HG03097 (cell line): ENCODE measurements at regions not wholly inside any gene's neighbourhood (a gene's known extent, or its start where the extent isn't known, plus 50 kb on each side); places are given as distances from the start of the nearest gene placed in this dataset.
A peak's percentile ranks its signal among the peaks of the same experiment; 100 is the strongest.

Source experiments
- ATAC-seq: cut with Tn5 transposase; IDR thresholded peaks from one replicate; pipeline ENCODE4 v1.9.1; 2021; ENCODE audit not compliant: unreplicated experiment, low FRiP score

- no peak for ATAC-seq
Measured at GRCh38 chr6:14250573-14250972, 133.0 kb downstream of the CD83 start.

GRCh38 chr6:14252271-14252850 lies 134.8 kb downstream of the CD83 start:
- ATAC-seq: no peak

GRCh38 chr6:14254505-14254904 lies 136.9 kb downstream of the CD83 start:
- ATAC-seq: peak; percentile 94

DNA sequence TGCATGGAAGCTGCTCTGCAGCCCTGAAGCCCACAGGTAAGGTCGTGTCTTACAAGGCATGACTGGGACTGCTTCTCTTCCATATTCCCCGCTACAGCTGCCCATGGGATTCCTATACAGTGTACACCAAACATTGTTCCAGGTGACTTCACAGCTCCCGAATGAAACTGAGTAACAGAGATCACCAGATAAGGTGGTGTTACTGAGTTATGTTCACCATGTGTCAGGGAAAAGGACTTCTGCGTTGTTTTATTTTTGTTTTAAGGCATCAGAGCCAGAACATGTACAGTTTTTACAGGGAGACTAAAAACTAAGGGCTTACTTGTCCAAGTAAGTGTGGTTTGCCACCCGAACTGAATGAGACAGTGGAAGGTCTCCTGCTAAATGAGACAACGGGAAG lies 138.3 kb downstream of the CD83 start:
- ATAC-seq: no peak

DNA sequence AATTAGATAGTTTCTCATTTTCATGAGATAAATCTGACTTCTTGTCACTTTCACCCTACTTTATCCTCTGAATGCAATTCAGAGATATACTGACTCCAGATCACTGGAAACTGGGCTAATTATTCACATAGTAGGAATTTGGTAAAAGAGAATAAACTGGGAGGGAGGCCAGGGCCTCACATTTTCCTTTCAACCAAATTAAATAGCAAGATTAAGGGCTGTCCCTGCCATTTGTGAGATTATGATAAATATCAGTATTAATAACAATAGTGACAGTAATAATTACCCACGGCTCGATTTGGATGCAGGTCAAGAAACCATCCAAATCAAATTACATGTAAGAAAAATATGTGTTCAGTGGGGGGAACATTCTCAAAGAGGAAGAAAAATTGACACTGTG lies 140.5 kb downstream of the CD83 start:
- ATAC-seq: no peak

DNA sequence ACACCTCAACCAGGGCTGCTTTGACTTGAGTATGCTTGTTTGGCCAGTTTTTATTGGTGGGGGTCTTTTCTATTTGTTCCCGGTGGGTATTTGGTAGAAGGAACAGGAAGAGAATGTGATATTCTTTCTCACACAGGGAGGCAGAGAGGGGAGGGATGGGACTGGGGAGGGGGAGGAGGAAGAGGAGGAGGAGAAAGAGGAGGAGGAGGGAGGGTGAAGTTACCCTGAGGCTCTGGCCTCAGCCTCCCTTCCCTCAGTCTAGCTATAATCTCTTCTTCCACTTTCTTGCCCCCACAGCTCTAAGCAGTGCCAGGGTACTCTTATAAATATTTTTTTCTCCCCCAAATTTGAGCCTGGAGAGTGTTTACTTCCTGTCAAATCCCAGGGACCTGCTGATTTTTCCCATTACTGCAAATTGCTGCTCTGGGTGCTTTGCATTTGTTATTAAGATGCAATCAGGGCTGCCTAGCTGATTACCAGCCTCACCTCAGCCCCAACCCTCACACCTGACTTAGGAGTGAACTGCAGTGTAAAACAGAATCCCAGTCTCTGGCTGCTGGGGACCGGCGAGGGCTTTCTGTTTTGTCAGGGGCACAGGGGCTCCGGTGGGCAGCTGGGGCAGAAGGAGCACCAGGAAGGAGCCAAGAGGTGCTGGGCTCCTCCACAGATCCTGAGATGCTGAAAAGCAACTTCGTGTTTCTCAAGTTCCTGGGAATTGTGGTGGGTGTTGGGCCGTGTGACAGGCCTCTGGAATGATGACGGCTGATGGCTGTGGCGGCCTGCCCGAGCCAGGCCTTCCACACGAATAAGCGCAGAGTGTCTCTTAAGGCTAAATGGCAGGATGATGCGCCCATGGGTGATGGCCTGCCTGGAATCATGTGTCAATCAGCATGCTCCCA lies 141.4 kb downstream of the CD83 start:
- no peak for ATAC-seq

DNA sequence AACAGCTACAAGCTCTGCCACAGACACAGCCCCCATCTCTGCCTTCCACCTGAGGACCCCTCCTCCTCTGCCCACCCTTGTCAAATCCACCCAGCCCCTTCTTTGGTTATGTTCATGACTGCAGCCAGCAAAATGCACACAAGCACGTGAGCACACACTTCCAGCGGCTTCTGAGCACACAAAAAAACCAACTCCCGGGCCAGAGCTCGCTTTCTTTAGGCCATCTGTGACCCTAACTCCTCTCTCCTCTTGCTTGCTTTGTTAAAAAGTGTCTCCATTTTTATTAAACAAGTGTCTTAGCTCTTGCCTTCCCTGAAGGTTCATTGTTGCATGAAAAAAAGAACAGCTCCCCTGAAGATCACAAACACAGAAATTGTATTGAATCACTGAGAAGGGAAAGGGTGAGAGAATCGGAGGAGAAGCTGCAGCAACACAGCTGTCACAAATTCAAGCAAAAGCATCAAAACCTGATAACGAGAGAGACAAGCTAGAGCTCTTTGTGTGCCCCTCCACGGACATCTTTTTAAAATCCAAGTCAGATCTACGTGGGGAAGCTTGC lies 142.1 kb downstream of the CD83 start:
- no peak for ATAC-seq

GRCh38 chr6:14260839-14261238 lies 143.3 kb downstream of the CD83 start:
- ATAC-seq: no peak

GRCh38 chr6:14263881-14264424 lies 146.4 kb downstream of the CD83 start:
- ATAC-seq: no peak

GRCh38 chr6:14265049-14266021 lies 147.8 kb downstream of the CD83 start:
- ATAC-seq: no peak

DNA sequence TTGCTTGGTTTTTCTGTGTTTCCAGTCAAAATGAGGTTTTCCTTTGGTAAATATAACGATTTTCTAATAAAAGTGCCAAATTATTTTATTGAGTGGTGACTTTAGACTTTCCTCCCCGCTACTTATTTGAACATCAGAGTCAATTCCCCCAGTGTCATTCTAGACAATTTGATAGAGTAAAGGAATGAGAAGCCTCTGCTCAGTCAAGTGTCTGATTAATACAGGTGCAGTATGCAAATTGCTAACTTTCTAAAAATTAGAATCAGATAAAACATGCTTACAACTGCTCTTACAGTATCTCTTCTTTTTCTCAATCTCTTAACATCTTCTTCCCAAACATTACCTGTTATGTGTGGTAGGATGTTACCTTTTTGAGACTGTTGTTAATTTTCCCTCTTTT lies 148.7 kb downstream of the CD83 start:
- ATAC-seq: no peak

- no peak for ATAC-seq
Measured at GRCh38 chr6:14267885-14268660, 150.5 kb downstream of the CD83 start.

DNA sequence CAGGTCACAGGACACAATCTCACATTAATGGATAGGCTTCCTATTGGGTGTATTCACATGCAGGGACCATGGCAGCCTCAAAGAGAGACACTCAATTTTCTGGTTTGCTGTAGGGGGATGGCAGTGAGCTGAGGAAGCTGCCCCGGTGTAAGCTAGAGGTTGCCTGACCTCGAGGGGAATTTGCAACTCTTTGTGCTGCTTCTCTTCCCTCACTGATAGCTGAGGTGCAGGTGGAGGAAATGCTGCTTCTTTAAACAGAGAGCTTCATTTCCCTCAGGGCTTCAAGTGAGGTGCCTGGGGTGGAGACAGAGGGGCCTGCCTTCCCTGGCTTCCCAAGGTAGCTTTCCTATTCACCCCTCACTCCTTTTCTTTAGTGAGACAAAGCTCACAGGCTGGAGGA lies 151.9 kb downstream of the CD83 start:
- ATAC-seq: no peak

GRCh38 chr6:14270142-14270893 lies 152.7 kb downstream of the CD83 start:
- no peak for ATAC-seq

- ATAC-seq: no peak
Measured at GRCh38 chr6:14270925-14271788, 153.6 kb downstream of the CD83 start.

DNA sequence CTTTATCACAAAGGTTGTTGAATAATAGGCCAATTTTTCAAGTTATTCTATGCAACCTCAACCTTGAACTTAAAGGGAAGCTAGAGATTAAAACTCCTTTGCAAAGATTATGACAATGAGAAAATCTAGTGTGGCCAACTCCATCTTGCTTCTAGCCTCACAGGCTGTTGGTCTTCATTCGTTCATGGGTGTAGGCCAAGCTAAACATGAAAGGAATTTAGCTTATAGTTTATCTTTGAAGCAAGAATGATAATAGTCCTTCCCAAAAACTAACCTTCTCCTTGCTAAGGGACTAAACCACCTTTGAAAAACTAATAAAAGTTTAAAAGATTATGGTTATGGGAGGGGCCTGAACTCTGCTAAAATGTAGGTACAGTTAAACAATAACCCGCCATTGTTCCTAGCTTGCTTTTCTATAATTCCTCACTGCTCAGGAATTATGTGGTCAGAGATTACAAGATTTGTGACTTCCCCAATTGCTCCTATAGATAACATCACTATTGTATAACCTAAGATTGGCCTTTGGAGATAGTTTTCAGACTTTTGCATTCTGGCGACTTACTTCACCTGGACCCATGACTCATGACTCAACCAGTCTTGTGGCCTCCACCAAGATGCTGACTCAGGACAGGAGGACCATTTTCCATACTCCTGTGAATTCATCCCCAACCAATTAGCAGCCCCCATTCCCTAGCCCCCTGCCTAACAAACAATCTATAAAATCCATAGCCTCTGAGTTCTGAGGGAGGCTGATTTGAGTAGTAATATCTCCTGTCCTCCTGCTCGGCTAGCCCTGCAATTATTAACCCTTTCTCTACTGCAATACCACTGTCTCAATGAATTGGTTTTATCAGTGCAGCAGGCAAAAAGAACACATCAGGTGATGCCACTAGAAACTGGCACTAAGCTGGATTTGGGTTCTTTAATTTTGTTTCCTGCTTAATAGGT lies 154.5 kb downstream of the CD83 start:
- no peak for ATAC-seq

- no peak for ATAC-seq
Measured at GRCh38 chr6:14272737-14273085, 155.1 kb downstream of the CD83 start.
